CD4-positive, alpha-beta T cell (primary cell): ENCODE measurements at regions not wholly inside any gene's neighbourhood (a gene's known extent, or its start where the extent isn't known, plus 50 kb on each side); places are given as distances from the start of the nearest gene placed in this dataset.

ENCODE experiments used
- ATAC-seq: fragments of 200-7000 bp; cut with Tn5 transposase; one replicate; pipeline ENCODE4 v1.10.0; 2022; ENCODE audit warnings: mild to moderate bottlenecking; ENCODE audit not compliant: poor library complexity
- CTCF ChIA-PET: fragments of 350-600 bp; sonication (Branson Sonifier 250); formaldehyde crosslinking; loops from one replicate; lab custom pipeline; 2021; ENCODE audit warnings: antibody characterized with exemption, inconsistent platforms; lab: Charles Lee
- POLR2A ChIA-PET: fragments of 350-600 bp; sonication (Branson Sonifier 250); formaldehyde crosslinking; loops from one replicate; lab custom pipeline; 2021; ENCODE audit warnings: antibody characterized with exemption, inconsistent platforms; lab: Charles Lee
- DNase-seq, 14 experiments: peaks; one replicate each; pipeline ENCODE4 v3.0.0-alpha.2; 2013 to 2020; ENCODE audit warnings: mixed read lengths in 2 of 14
- H3K27ac ChIP-seq, 2 donors: one replicate each; pipeline versions ENCODE4 v1.5.1 to v1.7.0; 2013; ENCODE audit warnings: low read length in 2 of 2, low read depth in 1 of 2, mild to moderate bottlenecking in 1 of 2
- H3K27me3 ChIP-seq, 2 experiments: 1 replicate in 1 of 2; 2 replicates in 1 of 2; pipeline versions ENCODE4 v1.6.1 to v1.7.0; 2013; ENCODE audit warnings: low read length in 2 of 2, control low read depth in 1 of 2, mild to moderate bottlenecking in 1 of 2, moderate library complexity in 1 of 2; ENCODE audit not compliant: insufficient read depth in 2 of 2, control insufficient read depth in 1 of 2
- H3K36me3 ChIP-seq: one replicate; pipeline ENCODE4 v1.6.1; 2013; ENCODE audit warnings: low read length, control low read depth; ENCODE audit not compliant: insufficient read depth
- H3K4me1 ChIP-seq: one replicate; pipeline ENCODE4 v1.6.1; 2013; ENCODE audit warnings: low read length, control low read depth; ENCODE audit not compliant: insufficient read depth
- H3K4me3 ChIP-seq: one replicate; pipeline ENCODE4 v1.5.1; 2013; ENCODE audit warnings: mild to moderate bottlenecking, low read length, moderate library complexity
- H3K9me3 ChIP-seq, 2 experiments: 1 replicate in 1 of 2; 2 replicates in 1 of 2; pipeline versions ENCODE4 v1.6.1 to v1.7.0; 2013; ENCODE audit warnings: low read length in 2 of 2, mild to moderate bottlenecking in 2 of 2, control low read depth in 1 of 2, moderate library complexity in 1 of 2; ENCODE audit not compliant: control insufficient read depth in 1 of 2, insufficient read depth in 1 of 2
- H3K27ac Mint-ChIP-seq: one replicate; pipeline ENCODE4 v1.8.0; 2020; ENCODE audit warnings: mixed read lengths
- H3K27me3 Mint-ChIP-seq: one replicate; pipeline ENCODE4 v1.8.0; 2021; ENCODE audit warnings: mixed read lengths
- H3K36me3 Mint-ChIP-seq: one replicate; pipeline ENCODE4 v1.8.0; 2021; ENCODE audit warnings: low read depth, mixed read lengths
- H3K4me1 Mint-ChIP-seq: one replicate; pipeline ENCODE4 v1.8.0; 2021; ENCODE audit warnings: low read depth, mixed read lengths
- H3K4me3 Mint-ChIP-seq: one replicate; pipeline ENCODE4 v1.8.0; 2020; ENCODE audit warnings: mild to moderate bottlenecking, mixed read lengths
- H3K9me3 Mint-ChIP-seq: one replicate; pipeline ENCODE4 v1.8.0; 2020; ENCODE audit warnings: mixed read lengths
- intact Hi-C, 2 experiments: fragments of 100-400 bp; cut with DNase I in 1 of 2; cut with micrococcal nuclease in 1 of 2; formaldehyde crosslinking; loops; one replicate each; pipeline versions ENCODE4 v1.15.1 to v1.9.0; 2023 to 2025; cut with DNase I, micrococcal nuclease
- TF ChIP-seq, protein P1 (sequence below): fragments of 200-600 bp; IDR thresholded peaks from one replicate; pipeline ENCODE4 v1.8.0; 2022; ENCODE audit warnings: antibody characterized with exemption, mild to moderate bottlenecking

GRCh38 chr11:45592636-45593035 is 72.8 kb downstream of the CHST1 start:
- H3K4me3 ChIP-seq = no peak overlapping the region
- POLR2A ChIA-PET = no interaction called here
- H3K4me3 Mint-ChIP-seq = no peak overlapping the region
- no peak overlapping the region for H3K27ac ChIP-seq
- no peaks in the 10 kb centered on the region for H3K36me3 Mint-ChIP-seq
- CTCF ChIA-PET = interaction anchor here (0.6 kb wide), 1 partner anchor 11 kb away, joined by 3 read pairs; no protein-coding TSS in a partner anchor
- H3K9me3 Mint-ChIP-seq = no peaks in the 10 kb centered on the region
- H3K27me3 Mint-ChIP-seq = peaks cover 30% of the 10 kb centered on the region
- intact Hi-C loops = no loop called here
- TF ChIP-seq, protein P1, sequence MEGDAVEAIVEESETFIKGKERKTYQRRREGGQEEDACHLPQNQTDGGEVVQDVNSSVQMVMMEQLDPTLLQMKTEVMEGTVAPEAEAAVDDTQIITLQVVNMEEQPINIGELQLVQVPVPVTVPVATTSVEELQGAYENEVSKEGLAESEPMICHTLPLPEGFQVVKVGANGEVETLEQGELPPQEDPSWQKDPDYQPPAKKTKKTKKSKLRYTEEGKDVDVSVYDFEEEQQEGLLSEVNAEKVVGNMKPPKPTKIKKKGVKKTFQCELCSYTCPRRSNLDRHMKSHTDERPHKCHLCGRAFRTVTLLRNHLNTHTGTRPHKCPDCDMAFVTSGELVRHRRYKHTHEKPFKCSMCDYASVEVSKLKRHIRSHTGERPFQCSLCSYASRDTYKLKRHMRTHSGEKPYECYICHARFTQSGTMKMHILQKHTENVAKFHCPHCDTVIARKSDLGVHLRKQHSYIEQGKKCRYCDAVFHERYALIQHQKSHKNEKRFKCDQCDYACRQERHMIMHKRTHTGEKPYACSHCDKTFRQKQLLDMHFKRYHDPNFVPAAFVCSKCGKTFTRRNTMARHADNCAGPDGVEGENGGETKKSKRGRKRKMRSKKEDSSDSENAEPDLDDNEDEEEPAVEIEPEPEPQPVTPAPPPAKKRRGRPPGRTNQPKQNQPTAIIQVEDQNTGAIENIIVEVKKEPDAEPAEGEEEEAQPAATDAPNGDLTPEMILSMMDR = no peak
- no peaks in the 10 kb centered on the region for H3K4me1 Mint-ChIP-seq
- peaks cover 0 to 2% of the 10 kb centered on the region in 2 experiments for H3K27me3 ChIP-seq
- DNase-seq (no peak), ATAC-seq (no peak)
- no peaks in the 10 kb centered on the region for H3K4me1 ChIP-seq
- H3K36me3 ChIP-seq = no peaks in the 10 kb centered on the region
- no peaks in the 10 kb centered on the region for H3K9me3 ChIP-seq
- no peak overlapping the region for H3K27ac Mint-ChIP-seq

DNA sequence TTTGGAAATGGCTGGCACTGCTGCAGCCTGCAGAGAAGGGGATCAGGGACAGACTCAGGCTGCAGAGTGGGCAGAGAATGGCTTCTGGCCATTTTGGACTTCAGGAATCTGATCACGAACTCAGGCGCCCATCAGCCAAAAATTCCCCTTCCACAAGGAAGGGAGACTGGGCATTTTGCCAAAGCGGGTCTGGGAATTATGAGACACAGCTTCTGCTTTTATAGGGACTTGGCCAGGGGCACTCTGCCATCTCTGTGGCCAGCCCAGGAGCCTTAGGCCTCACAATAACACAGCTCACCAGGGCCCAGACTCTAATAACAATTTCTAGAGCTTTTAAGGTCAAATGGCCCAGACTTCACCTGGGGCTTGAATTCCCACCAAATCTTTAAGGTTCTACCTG is 74.7 kb downstream of the CHST1 start:
- Mint-ChIP-seq H3K36me3 (no peaks in the 10 kb centered on the region), H3K9me3 (no peaks in the 10 kb centered on the region), H3K27ac (no peak overlapping the region), H3K27me3 (peaks cover 34% of the 10 kb centered on the region), H3K4me3 (no peak overlapping the region), H3K4me1 (no peaks in the 10 kb centered on the region)
- DNase-seq = no peak
- H3K4me3 ChIP-seq = no peak overlapping the region
- ATAC-seq = no peak
- H3K4me1 ChIP-seq = no peaks in the 10 kb centered on the region
- H3K27me3 ChIP-seq = peaks cover 0 to 2% of the 10 kb centered on the region in 2 experiments
- TF ChIP-seq, protein P1 = no peak
- no peaks in the 10 kb centered on the region for H3K9me3 ChIP-seq
- intact Hi-C loops = no loop called here
- no peak overlapping the region for H3K27ac ChIP-seq
- CTCF ChIA-PET = no interaction called here
- no peaks in the 10 kb centered on the region for H3K36me3 ChIP-seq
- POLR2A ChIA-PET = no interaction called here

DNA sequence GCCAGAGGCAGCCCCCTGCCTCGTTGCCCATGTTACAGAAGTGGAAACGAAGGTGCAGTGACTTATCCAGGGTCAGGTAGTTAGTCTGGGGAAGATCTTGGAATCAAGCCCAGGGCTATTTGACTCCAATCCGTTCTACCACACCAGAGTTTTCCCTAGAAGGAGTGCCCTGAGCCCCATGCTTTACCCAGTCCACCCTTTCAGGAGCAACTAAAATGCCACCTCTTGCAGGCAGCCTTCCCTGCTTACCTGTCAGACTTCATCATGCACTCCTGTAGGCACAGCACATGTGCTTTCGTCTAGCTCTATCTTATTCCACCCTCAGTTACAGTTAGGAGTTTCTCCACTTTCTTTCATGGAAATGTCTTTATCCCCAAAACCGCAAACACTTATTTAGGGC is 80.2 kb downstream of the CHST1 start:
- Histone ChIP-seq H3K27ac (no peak overlapping the region), H3K27me3 (peaks cover 13 to 15% of the 10 kb centered on the region in 2 experiments), H3K36me3 (no peaks in the 10 kb centered on the region), H3K4me3 (no peak overlapping the region), H3K4me1 (no peaks in the 10 kb centered on the region), H3K9me3 (no peaks in the 10 kb centered on the region)
- H3K36me3 Mint-ChIP-seq = no peaks in the 10 kb centered on the region
- ChIA-PET CTCF (no interaction called here), POLR2A (no interaction called here)
- peaks cover 52% of the 10 kb centered on the region for H3K27me3 Mint-ChIP-seq
- no peak overlapping the region for H3K4me3 Mint-ChIP-seq
- H3K4me1 Mint-ChIP-seq = no peaks in the 10 kb centered on the region
- ATAC-seq (no peak), DNase-seq (no peak)
- TF ChIP-seq, protein P1 = no peak
- intact Hi-C loops = no loop called here
- H3K27ac Mint-ChIP-seq = no peak overlapping the region
- H3K9me3 Mint-ChIP-seq = no peaks in the 10 kb centered on the region
